ENCODE measurements at regions not wholly inside any gene's neighbourhood (a gene's known extent, or its start where the extent isn't known, plus 50 kb on each side); places are given as distances from the start of the nearest gene placed in this dataset.
"Not testable (repeated sequence)": the region's sequence is repeated elsewhere in the genome, so short reads cannot be mapped to it uniquely, and the experiment has no call there.

GRCh38 chr1:60255565-60255964, 182.0 kb upstream of the C1orf87 start:
- no peaks in the 10 kb centered on the region for H3K9me3 ChIP-seq (ENCODE audit: insufficient read depth, low read length)
- no peaks in the 10 kb centered on the region for H3K4me1 ChIP-seq (ENCODE audit: insufficient read depth, insufficient read length)
- no peak for DNase-seq (ENCODE audit: low read depth, low spot score)
- no peaks in the 10 kb centered on the region for H3K27me3 ChIP-seq (ENCODE audit: insufficient read depth, insufficient read length)
- H3K36me3 ChIP-seq (ENCODE audit: insufficient read depth, insufficient read length, low read length) = no peaks in the 10 kb centered on the region
- TF ChIP-seq YY1 (IDR thresholded peaks at IDR 0.05; ENCODE audit: insufficient read depth, insufficient read length) (no peak), ZNF274 (IDR thresholded peaks at IDR 0.05; ENCODE audit: low read depth, low read length) (no peak), SUZ12 (IDR thresholded peaks at IDR 0.05; ENCODE audit: extremely low read depth, insufficient read depth, insufficient read length) (no peak)
- H3K9ac ChIP-seq (ENCODE audit: insufficient read length, low read depth) = no peak overlapping the region
- no peak overlapping the region for H3K4me3 ChIP-seq (ENCODE audit: insufficient read length, low read depth)

GRCh38 chr1:60251426-60251825, 177.9 kb upstream of the C1orf87 start:
- H3K36me3 ChIP-seq (ENCODE audit: insufficient read depth, insufficient read length, low read length) = no peaks in the 10 kb centered on the region
- H3K9me3 ChIP-seq (ENCODE audit: insufficient read depth, low read length) = no peaks in the 10 kb centered on the region
- no peak overlapping the region for H3K9ac ChIP-seq (ENCODE audit: insufficient read length, low read depth)
- no peaks in the 10 kb centered on the region for H3K27me3 ChIP-seq (ENCODE audit: insufficient read depth, insufficient read length)
- TF ChIP-seq YY1 (IDR thresholded peaks at IDR 0.05; ENCODE audit: insufficient read depth, insufficient read length) = no peak
- TF ChIP-seq SUZ12 (IDR thresholded peaks at IDR 0.05; ENCODE audit: extremely low read depth, insufficient read depth, insufficient read length) = no peak
- TF ChIP-seq ZNF274 (IDR thresholded peaks at IDR 0.05; ENCODE audit: low read depth, low read length) = no peak
- no peak overlapping the region for H3K4me3 ChIP-seq (ENCODE audit: insufficient read length, low read depth)
- H3K4me1 ChIP-seq (ENCODE audit: insufficient read depth, insufficient read length) = no peaks in the 10 kb centered on the region
- DNase-seq (ENCODE audit: low read depth, low spot score) = no peak

- DNase-seq (ENCODE audit: low read depth, low spot score); H3K9me3 ChIP-seq (ENCODE audit: insufficient read depth, low read length); H3K27me3 ChIP-seq (ENCODE audit: insufficient read depth, insufficient read length); H3K36me3 ChIP-seq (ENCODE audit: insufficient read depth, insufficient read length, low read length); H3K4me3 ChIP-seq (ENCODE audit: insufficient read length, low read depth); H3K9ac ChIP-seq (ENCODE audit: insufficient read length, low read depth); H3K4me1 ChIP-seq (ENCODE audit: insufficient read depth, insufficient read length): not testable (repeated sequence)
Observed at GRCh38 chr1:60247467-60247866, 173.9 kb upstream of the C1orf87 start.

- DNase-seq (ENCODE audit: low read depth, low spot score) = no peak
- Histone ChIP-seq H3K9me3 (ENCODE audit: insufficient read depth, low read length) (no peaks in the 10 kb centered on the region), H3K9ac (ENCODE audit: insufficient read length, low read depth) (no peak overlapping the region), H3K36me3 (ENCODE audit: insufficient read depth, insufficient read length, low read length) (no peaks in the 10 kb centered on the region), H3K4me1 (ENCODE audit: insufficient read depth, insufficient read length) (no peaks in the 10 kb centered on the region), H3K4me3 (ENCODE audit: insufficient read length, low read depth) (no peak overlapping the region), H3K27me3 (ENCODE audit: insufficient read depth, insufficient read length) (no peaks in the 10 kb centered on the region)
- TF ChIP-seq ZNF274 (IDR thresholded peaks at IDR 0.05; ENCODE audit: low read depth, low read length) (no peak), YY1 (IDR thresholded peaks at IDR 0.05; ENCODE audit: insufficient read depth, insufficient read length) (no peak), SUZ12 (IDR thresholded peaks at IDR 0.05; ENCODE audit: extremely low read depth, insufficient read depth, insufficient read length) (no peak)
Observed at GRCh38 chr1:60245324-60245723, 171.8 kb upstream of the C1orf87 start.

- no peaks in the 10 kb centered on the region for H3K36me3 ChIP-seq (ENCODE audit: insufficient read depth, insufficient read length, low read length)
- DNase-seq (ENCODE audit: low read depth, low spot score) = no peak
- no peaks in the 10 kb centered on the region for H3K4me1 ChIP-seq (ENCODE audit: insufficient read depth, insufficient read length)
- no peak overlapping the region for H3K4me3 ChIP-seq (ENCODE audit: insufficient read length, low read depth)
- no peak for TF ChIP-seq ZNF274 (IDR thresholded peaks at IDR 0.05; ENCODE audit: low read depth, low read length)
- TF ChIP-seq YY1 (IDR thresholded peaks at IDR 0.05; ENCODE audit: insufficient read depth, insufficient read length) = no peak
- TF ChIP-seq SUZ12 (IDR thresholded peaks at IDR 0.05; ENCODE audit: extremely low read depth, insufficient read depth, insufficient read length) = no peak
- H3K9me3 ChIP-seq (ENCODE audit: insufficient read depth, low read length) = no peaks in the 10 kb centered on the region
- H3K9ac ChIP-seq (ENCODE audit: insufficient read length, low read depth) = no peak overlapping the region
- no peaks in the 10 kb centered on the region for H3K27me3 ChIP-seq (ENCODE audit: insufficient read depth, insufficient read length)
Observed at GRCh38 chr1:60244906-60245305, 171.3 kb upstream of the C1orf87 start.

GRCh38 chr1:60235275-60235674, 161.7 kb upstream of the C1orf87 start:
- no peak for TF ChIP-seq SUZ12 (IDR thresholded peaks at IDR 0.05; ENCODE audit: extremely low read depth, insufficient read depth, insufficient read length)
- TF ChIP-seq YY1 (IDR thresholded peaks at IDR 0.05; ENCODE audit: insufficient read depth, insufficient read length) = no peak
- TF ChIP-seq ZNF274 (IDR thresholded peaks at IDR 0.05; ENCODE audit: low read depth, low read length) = no peak
- Histone ChIP-seq H3K36me3 (ENCODE audit: insufficient read depth, insufficient read length, low read length) (no peaks in the 10 kb centered on the region), H3K4me3 (ENCODE audit: insufficient read length, low read depth) (no peak overlapping the region), H3K9me3 (ENCODE audit: insufficient read depth, low read length) (no peaks in the 10 kb centered on the region), H3K4me1 (ENCODE audit: insufficient read depth, insufficient read length) (no peaks in the 10 kb centered on the region), H3K9ac (ENCODE audit: insufficient read length, low read depth) (no peak overlapping the region), H3K27me3 (ENCODE audit: insufficient read depth, insufficient read length) (no peaks in the 10 kb centered on the region)
- no peak for DNase-seq (ENCODE audit: low read depth, low spot score)

GRCh38 chr1:60234776-60235175, 161.2 kb upstream of the C1orf87 start:
- no peak for DNase-seq (ENCODE audit: low read depth, low spot score)
- Histone ChIP-seq H3K9ac (ENCODE audit: insufficient read length, low read depth) (no peak overlapping the region), H3K4me3 (ENCODE audit: insufficient read length, low read depth) (no peak overlapping the region), H3K27me3 (ENCODE audit: insufficient read depth, insufficient read length) (no peaks in the 10 kb centered on the region), H3K4me1 (ENCODE audit: insufficient read depth, insufficient read length) (no peaks in the 10 kb centered on the region), H3K9me3 (ENCODE audit: insufficient read depth, low read length) (no peaks in the 10 kb centered on the region), H3K36me3 (ENCODE audit: insufficient read depth, insufficient read length, low read length) (no peaks in the 10 kb centered on the region)
- TF ChIP-seq YY1 (IDR thresholded peaks at IDR 0.05; ENCODE audit: insufficient read depth, insufficient read length) (no peak), ZNF274 (IDR thresholded peaks at IDR 0.05; ENCODE audit: low read depth, low read length) (no peak), SUZ12 (IDR thresholded peaks at IDR 0.05; ENCODE audit: extremely low read depth, insufficient read depth, insufficient read length) (no peak)

- H3K4me1 ChIP-seq (ENCODE audit: insufficient read depth, insufficient read length) = no peaks in the 10 kb centered on the region
- H3K27me3 ChIP-seq (ENCODE audit: insufficient read depth, insufficient read length) = no peaks in the 10 kb centered on the region
- H3K4me3 ChIP-seq (ENCODE audit: insufficient read length, low read depth) = no peak overlapping the region
- H3K36me3 ChIP-seq (ENCODE audit: insufficient read depth, insufficient read length, low read length) = no peaks in the 10 kb centered on the region
- no peak for TF ChIP-seq SUZ12 (IDR thresholded peaks at IDR 0.05; ENCODE audit: extremely low read depth, insufficient read depth, insufficient read length)
- TF ChIP-seq ZNF274 (IDR thresholded peaks at IDR 0.05; ENCODE audit: low read depth, low read length) = no peak
- TF ChIP-seq YY1 (IDR thresholded peaks at IDR 0.05; ENCODE audit: insufficient read depth, insufficient read length) = no peak
- no peak for DNase-seq (ENCODE audit: low read depth, low spot score)
- no peaks in the 10 kb centered on the region for H3K9me3 ChIP-seq (ENCODE audit: insufficient read depth, low read length)
- no peak overlapping the region for H3K9ac ChIP-seq (ENCODE audit: insufficient read length, low read depth)
Observed at GRCh38 chr1:60229821-60230220, 156.3 kb upstream of the C1orf87 start.
